ENCODE measurements at regions not wholly inside any gene's neighbourhood (a gene's known extent, or its start where the extent isn't known, plus 50 kb on each side); places are given as distances from the start of the nearest gene placed in this dataset.

- H3K4me2 ChIP-seq (ENCODE audit: low read depth, low read length, poor library complexity, severe bottlenecking), result no peak overlapping the region
- no peaks in the 10 kb centered on the region for H3F3A ChIP-seq (ENCODE audit: insufficient read depth)
- no peaks in the 10 kb centered on the region; the same call in 1 of the 2 replicates for H3K36me3 ChIP-seq (ENCODE audit: low read length)
- H3K27me3 ChIP-seq (ENCODE audit: low read length), result no peaks in the 10 kb centered on the region
- TF ChIP-seq CTCF (IDR thresholded peaks at IDR 0.05; ENCODE audit: insufficient read depth, low read length, poor library complexity, severe bottlenecking), result no peak
- TF ChIP-seq EZH2phosphoT487 (conservative IDR thresholded peaks at IDR 0.05; ENCODE audit: low read length), result no peak
- H3K9me3 ChIP-seq (ENCODE audit: insufficient read depth, low read length), result no peaks in the 10 kb centered on the region
- no peak overlapping the region for H3K27ac ChIP-seq (ENCODE audit: low read depth, low read length)
- no peaks in the 10 kb centered on the region for H4K20me1 ChIP-seq (ENCODE audit: low read depth, low read length)
- no peak overlapping the region for H3K9ac ChIP-seq (ENCODE audit: low read length)
- no peak overlapping the region for H2AFZ ChIP-seq (ENCODE audit: low read depth, low read length, severe bottlenecking)
- no peaks in the 10 kb centered on the region for H3K9me2 ChIP-seq (replicated peaks; ENCODE audit: insufficient read depth, low read length)
- no peaks in the 10 kb centered on the region for H3K79me2 ChIP-seq (ENCODE audit: insufficient read depth, low read length)
- H3K4me3 ChIP-seq (ENCODE audit: insufficient read depth, low read length, poor library complexity, severe bottlenecking), result no peak overlapping the region
Measured at GRCh38 chr10:4475827-4476490, 350.0 kb upstream of the AKR1E2 start.

GRCh38 chr10:4474829-4475228, 351.2 kb upstream of the AKR1E2 start:
- Histone ChIP-seq H3K9me2 (replicated peaks; ENCODE audit: insufficient read depth, low read length) (no peaks in the 10 kb centered on the region), H3K36me3 (ENCODE audit: low read length) (no peaks in the 10 kb centered on the region; the same call in 1 of the 2 replicates), H2AFZ (ENCODE audit: low read depth, low read length, severe bottlenecking) (no peak overlapping the region), H3K9me3 (ENCODE audit: insufficient read depth, low read length) (no peaks in the 10 kb centered on the region), H3K79me2 (ENCODE audit: insufficient read depth, low read length) (no peaks in the 10 kb centered on the region), H3K4me3 (ENCODE audit: insufficient read depth, low read length, poor library complexity, severe bottlenecking) (no peak overlapping the region), H3K9ac (ENCODE audit: low read length) (no peak overlapping the region), H3K27me3 (ENCODE audit: low read length) (no peaks in the 10 kb centered on the region), H4K20me1 (ENCODE audit: low read depth, low read length) (no peaks in the 10 kb centered on the region), H3K4me2 (ENCODE audit: low read depth, low read length, poor library complexity, severe bottlenecking) (no peak overlapping the region), H3K27ac (ENCODE audit: low read depth, low read length) (no peak overlapping the region), H3F3A (ENCODE audit: insufficient read depth) (no peaks in the 10 kb centered on the region)
- no peak for TF ChIP-seq EZH2phosphoT487 (conservative IDR thresholded peaks at IDR 0.05; ENCODE audit: low read length)
- TF ChIP-seq CTCF (IDR thresholded peaks at IDR 0.05; ENCODE audit: insufficient read depth, low read length, poor library complexity, severe bottlenecking), result no peak

- no peaks in the 10 kb centered on the region for H3F3A ChIP-seq (ENCODE audit: insufficient read depth)
- H3K9ac ChIP-seq (ENCODE audit: low read length), result no peak overlapping the region
- no peak overlapping the region for H2AFZ ChIP-seq (ENCODE audit: low read depth, low read length, severe bottlenecking)
- no peaks in the 10 kb centered on the region for H3K79me2 ChIP-seq (ENCODE audit: insufficient read depth, low read length)
- no peak overlapping the region for H3K27ac ChIP-seq (ENCODE audit: low read depth, low read length)
- H3K9me2 ChIP-seq (replicated peaks; ENCODE audit: insufficient read depth, low read length), result no peaks in the 10 kb centered on the region
- no peaks in the 10 kb centered on the region; the same call in 1 of the 2 replicates for H3K36me3 ChIP-seq (ENCODE audit: low read length)
- no peak overlapping the region for H3K4me2 ChIP-seq (ENCODE audit: low read depth, low read length, poor library complexity, severe bottlenecking)
- no peak overlapping the region for H3K4me3 ChIP-seq (ENCODE audit: insufficient read depth, low read length, poor library complexity, severe bottlenecking)
- no peaks in the 10 kb centered on the region for H4K20me1 ChIP-seq (ENCODE audit: low read depth, low read length)
- TF ChIP-seq CTCF (IDR thresholded peaks at IDR 0.05; ENCODE audit: insufficient read depth, low read length, poor library complexity, severe bottlenecking) (no peak), EZH2phosphoT487 (conservative IDR thresholded peaks at IDR 0.05; ENCODE audit: low read length) (no peak)
- no peaks in the 10 kb centered on the region for H3K9me3 ChIP-seq (ENCODE audit: insufficient read depth, low read length)
- H3K27me3 ChIP-seq (ENCODE audit: low read length), result no peaks in the 10 kb centered on the region
Measured at GRCh38 chr10:4473977-4474376, 352.0 kb upstream of the AKR1E2 start.
